ENCODE measurements at regions not wholly inside any gene's neighbourhood (a gene's known extent, or its start where the extent isn't known, plus 50 kb on each side); places are given as distances from the start of the nearest gene placed in this dataset.

GRCh38 chr2:160752475-160753330 is 259.1 kb upstream of the RBMS1 start:
- TF ChIP-seq CTCF (IDR thresholded peaks at IDR 0.05) (no peak), POLR2A (IDR thresholded peaks at IDR 0.05) (no peak)

Data from Peyer's patch (tissue), 4 donors.